Panc1 (cell line): ENCODE measurements at regions not wholly inside any gene's neighbourhood (a gene's known extent, or its start where the extent isn't known, plus 50 kb on each side); places are given as distances from the start of the nearest gene placed in this dataset.
"Not testable (repeated sequence)": the region's sequence is repeated elsewhere in the genome, so short reads cannot be mapped to it uniquely, and the experiment has no call there.

ENCODE experiments used
- ATAC-seq: fragments of 200-7000 bp; cut with Tn5 transposase; 2 replicates; pipeline ENCODE4 v1.9.1; 2020; ENCODE audit warnings: mild to moderate bottlenecking, moderate library complexity
- BruUV-seq: library from RNA; stranded (reverse); fragments of 400-500 nt; replicated peaks from 2 replicates; lab custom pipeline; 2021; lab: Mats Ljungman, UMichigan
- CTCF ChIA-PET: fragments of 300-600 bp; sonication (Branson Sonifier 250); formaldehyde crosslinking; loops from one replicate; lab custom pipeline; 2022; ENCODE audit warnings: antibody characterized with exemption; lab: Charles Lee
- POLR2A ChIA-PET: fragments of 300-600 bp; sonication (Branson Sonifier 250); formaldehyde crosslinking; loops from one replicate; lab custom pipeline; 2022; ENCODE audit warnings: antibody characterized with exemption; lab: Charles Lee
- DNase-seq: peaks from one replicate; pipeline ENCODE4 v3.0.0-alpha.2; 2010; ENCODE audit warnings: low read depth, low spot score
- H3K27ac ChIP-seq: 2 replicates; pipeline ENCODE4 v1.5.1; 2011; ENCODE audit warnings: mild to moderate bottlenecking, low read length, inconsistent platforms
- H3K27me3 ChIP-seq: fragments of 200-500 bp; sonication (Bioruptor generic); 2 replicates; pipeline ENCODE4 v1.6.0; 2014; ENCODE audit warnings: low read length, inconsistent platforms; ENCODE audit not compliant: control insufficient read depth, insufficient read depth
- H3K36me3 ChIP-seq: fragments of 200-500 bp; sonication (Bioruptor generic); 2 replicates; pipeline ENCODE4 v1.5.1; 2014; ENCODE audit warnings: inconsistent platforms, mild to moderate bottlenecking, low read length, moderate library complexity; ENCODE audit not compliant: control insufficient read depth, insufficient read depth
- H3K4me1 ChIP-seq: 2 replicates; pipeline ENCODE4 v1.5.1; 2011; ENCODE audit warnings: inconsistent platforms, mild to moderate bottlenecking, low read length, moderate library complexity; ENCODE audit not compliant: control insufficient read depth, insufficient read depth
- H3K4me3 ChIP-seq, 2 experiments: 2 replicates each; pipeline ENCODE4 v1.5.1; 2011 to 2012; ENCODE audit warnings: low read depth in 2 of 2, low read length in 2 of 2, mild to moderate bottlenecking in 2 of 2, inconsistent platforms in 1 of 2, moderate library complexity in 1 of 2
- H3K9me3 ChIP-seq: fragments of 200-500 bp; sonication (Bioruptor generic); 2 replicates; pipeline ENCODE4 v1.5.1; 2014; ENCODE audit warnings: low read depth, mild to moderate bottlenecking, inconsistent platforms, low read length, moderate library complexity; ENCODE audit not compliant: control insufficient read depth, insufficient read depth
- in situ Hi-C: cut with HindIII; loops from 2 replicates; pipeline ENCODE4 v1.10.0; 2016; ENCODE audit warnings: low sequenced_read_pairs, low pct_unique_long_range_greater_than_20kb
- intact Hi-C: fragments of 100-400 bp; cut with micrococcal nuclease; formaldehyde crosslinking; loops from one replicate; pipeline ENCODE4 v1.10.0; 2022; ENCODE audit not compliant: unreplicated experiment

DNA sequence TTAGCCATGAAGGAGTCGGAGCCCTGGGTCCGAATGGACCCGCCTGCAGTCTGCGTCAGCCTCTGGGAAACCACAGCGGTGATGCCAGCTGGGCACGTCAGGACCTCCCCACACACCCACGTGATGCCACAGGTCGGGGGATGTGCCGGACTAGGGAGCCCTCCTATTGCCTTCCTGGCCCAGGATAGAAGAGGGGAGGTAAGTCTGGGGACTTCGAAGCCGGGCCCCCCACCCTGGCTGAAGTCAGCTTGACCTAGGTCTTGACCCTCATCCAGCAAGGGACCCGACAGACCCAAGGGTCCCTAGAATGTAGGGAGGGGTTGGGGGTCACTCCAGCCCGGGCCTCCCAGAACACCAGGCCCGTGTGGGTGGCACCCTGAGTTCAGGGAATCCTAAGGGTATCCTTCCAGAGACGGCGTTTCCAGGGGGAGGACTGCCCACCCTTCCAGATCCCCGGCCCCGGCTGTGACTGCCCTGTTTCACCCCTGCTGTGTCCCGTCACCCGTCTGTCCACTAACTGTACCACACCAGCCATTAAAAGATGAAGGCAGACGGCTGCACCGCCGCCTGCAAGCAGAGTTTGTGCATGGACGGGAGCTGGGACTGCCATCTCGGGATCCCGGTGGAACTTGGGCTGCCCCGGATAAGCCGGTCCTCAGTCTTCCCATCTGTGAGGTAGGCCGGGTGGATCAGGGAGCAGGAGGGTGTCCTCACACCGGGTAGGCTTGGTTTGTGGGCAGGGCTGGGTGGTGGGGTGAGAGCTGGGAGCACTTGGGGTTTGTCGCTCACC is 435.3 kb upstream of the ZNF722 start:
- H3K27me3 ChIP-seq, H3K27ac ChIP-seq, H3K9me3 ChIP-seq, ATAC-seq, in situ Hi-C loops, DNase-seq, CTCF ChIA-PET, POLR2A ChIA-PET, intact Hi-C loops, H3K4me1 ChIP-seq, BruUV-seq, H3K36me3 ChIP-seq, H3K4me3 ChIP-seq: not testable (repeated sequence)

DNA sequence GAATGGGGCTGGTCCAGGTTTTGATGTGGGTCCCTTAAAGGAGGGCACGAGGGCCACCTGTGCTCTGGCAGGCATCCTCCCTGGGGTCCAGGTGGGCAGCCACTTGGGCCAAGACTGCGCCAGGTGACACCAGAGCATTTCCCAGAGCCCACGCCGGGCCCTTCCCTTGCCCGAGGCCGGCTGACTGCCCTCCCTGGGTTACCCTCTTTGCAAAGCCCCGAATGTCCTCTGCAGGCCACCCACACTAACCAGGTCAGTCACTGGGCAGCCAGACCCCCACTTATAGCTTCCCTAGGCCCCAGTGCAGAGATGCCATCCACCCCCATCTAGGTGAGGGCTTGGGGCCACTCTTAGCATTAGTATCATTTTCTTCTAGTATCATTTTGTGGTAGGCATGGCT is 433.8 kb upstream of the ZNF722 start:
- in situ Hi-C loops, intact Hi-C loops, H3K4me3 ChIP-seq, ATAC-seq, H3K27me3 ChIP-seq, CTCF ChIA-PET, BruUV-seq, H3K27ac ChIP-seq, H3K36me3 ChIP-seq, DNase-seq, POLR2A ChIA-PET, H3K9me3 ChIP-seq, H3K4me1 ChIP-seq: not testable (repeated sequence)

DNA sequence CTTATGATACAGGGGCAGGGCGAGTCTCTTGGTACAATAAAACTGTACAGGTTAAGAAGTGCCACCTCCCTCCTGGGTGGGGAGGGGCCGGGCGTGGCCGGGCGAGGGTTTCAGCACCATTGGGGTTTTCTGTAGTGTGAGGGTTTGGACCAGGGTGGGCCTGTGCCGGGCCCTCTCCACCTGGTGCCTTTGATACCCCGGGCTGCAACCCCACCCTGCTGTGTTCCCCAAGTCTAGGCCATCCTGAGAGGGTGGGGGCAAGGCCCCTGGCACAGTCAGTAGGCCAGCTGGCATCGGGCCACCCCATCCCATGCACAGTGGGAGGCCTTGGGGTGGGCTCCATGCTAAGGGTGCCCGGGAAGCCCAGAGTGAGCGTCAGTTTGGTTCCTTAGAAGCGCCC is 431.8 kb upstream of the ZNF722 start:
- BruUV-seq, CTCF ChIA-PET, H3K4me3 ChIP-seq, H3K36me3 ChIP-seq, H3K27ac ChIP-seq, H3K4me1 ChIP-seq, in situ Hi-C loops, DNase-seq, POLR2A ChIA-PET, ATAC-seq, intact Hi-C loops, H3K9me3 ChIP-seq, H3K27me3 ChIP-seq: not testable (repeated sequence)

DNA sequence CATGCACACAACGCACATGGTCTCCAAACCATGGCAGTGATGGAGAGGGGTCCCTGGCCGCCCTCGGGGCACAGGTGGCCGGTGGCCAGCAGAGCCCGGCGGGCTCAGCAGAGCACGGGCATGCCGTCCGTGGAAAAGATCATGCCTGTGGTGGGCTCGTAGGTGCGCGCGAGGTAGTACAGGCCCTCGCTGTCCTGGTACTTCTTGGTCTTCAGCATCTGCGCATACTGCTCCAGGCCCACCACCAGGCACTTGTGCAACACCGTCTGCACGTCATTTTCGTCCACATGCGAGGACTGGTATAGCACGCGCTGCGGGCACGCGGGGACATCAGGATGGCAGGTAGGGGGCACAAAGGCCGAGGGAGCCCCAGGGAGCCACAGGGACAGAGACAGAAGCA is 431.0 kb upstream of the ZNF722 start:
- intact Hi-C loops, H3K4me3 ChIP-seq, H3K27ac ChIP-seq, in situ Hi-C loops, CTCF ChIA-PET, DNase-seq, BruUV-seq, H3K4me1 ChIP-seq, H3K9me3 ChIP-seq, H3K27me3 ChIP-seq, H3K36me3 ChIP-seq, POLR2A ChIA-PET, ATAC-seq: not testable (repeated sequence)

DNA sequence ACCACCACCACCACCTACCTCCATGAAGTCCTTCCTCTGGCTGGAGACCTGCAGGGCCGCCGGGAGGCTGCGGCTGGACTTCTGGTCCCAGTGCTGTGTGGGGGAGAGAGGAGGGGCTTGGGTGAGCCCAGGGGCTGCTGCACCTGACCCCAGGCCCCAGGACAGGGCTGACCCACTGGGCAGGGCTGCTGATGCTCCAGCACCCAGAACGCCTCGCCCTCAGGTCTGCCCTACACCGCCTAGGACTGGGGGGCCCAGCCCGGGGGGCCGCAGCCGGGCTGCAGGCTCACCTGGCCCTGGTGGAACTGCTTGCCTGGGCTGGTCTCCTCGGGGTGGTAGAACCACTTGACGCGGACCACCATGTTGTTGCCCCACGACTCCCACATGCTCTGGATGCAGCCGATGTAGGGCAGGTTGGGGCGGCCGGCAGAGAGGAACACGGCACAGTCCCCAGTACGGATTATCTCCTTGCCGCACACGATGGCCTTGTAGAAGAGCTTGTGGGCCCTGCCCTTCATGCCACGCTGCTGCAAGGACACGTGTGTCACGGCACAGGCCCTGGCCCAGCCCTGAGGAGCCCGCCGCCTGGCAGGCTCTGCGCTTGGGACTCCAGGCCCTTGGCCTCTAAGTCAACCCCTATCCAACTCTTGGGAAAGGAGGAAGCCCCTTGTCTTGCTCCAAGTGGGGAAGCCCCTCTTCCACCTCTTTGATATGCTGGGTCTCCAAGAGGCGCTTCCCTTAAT is 429.9 kb upstream of the ZNF722 start:
- ATAC-seq, POLR2A ChIA-PET, H3K27ac ChIP-seq, H3K9me3 ChIP-seq, H3K36me3 ChIP-seq, intact Hi-C loops, BruUV-seq, H3K4me1 ChIP-seq, CTCF ChIA-PET, DNase-seq, in situ Hi-C loops, H3K4me3 ChIP-seq, H3K27me3 ChIP-seq: not testable (repeated sequence)

DNA sequence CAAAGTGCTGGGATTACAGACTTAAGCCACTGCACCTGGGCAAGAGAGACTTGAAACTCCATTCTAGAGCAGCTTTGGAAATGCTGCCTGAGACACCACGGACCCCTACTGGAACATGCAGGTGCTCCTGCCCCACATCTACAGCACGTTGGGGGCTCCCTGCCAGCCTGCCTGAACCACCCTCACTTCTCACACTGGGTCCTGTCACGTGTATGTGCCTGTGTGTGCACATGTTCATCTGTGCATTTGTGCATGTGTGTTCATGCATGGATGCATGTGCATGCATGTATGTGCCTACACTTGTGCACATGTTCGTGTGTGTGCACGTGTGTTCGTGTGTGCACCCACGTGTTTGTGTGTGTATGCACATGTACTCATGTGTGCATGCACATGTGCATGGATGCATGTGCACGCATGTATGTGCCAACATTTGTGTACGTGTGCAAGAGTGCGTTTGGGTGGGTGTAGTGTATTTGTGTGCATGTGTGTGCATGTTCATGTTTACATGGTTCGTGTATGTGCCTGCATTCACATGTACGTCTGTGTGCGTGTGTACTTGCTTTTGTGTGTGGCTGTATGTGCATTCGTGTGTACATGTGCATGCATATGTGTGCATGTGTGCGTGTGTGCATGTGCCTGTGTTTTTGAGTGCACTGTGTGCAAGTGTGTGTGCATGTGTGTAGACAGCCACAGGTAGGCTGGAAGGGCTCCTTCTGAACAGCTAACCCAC is 428.1 kb upstream of the ZNF722 start:
- H3K27me3 ChIP-seq, H3K27ac ChIP-seq, H3K4me1 ChIP-seq, H3K4me3 ChIP-seq, intact Hi-C loops, in situ Hi-C loops, POLR2A ChIA-PET, BruUV-seq, DNase-seq, H3K9me3 ChIP-seq, H3K36me3 ChIP-seq, CTCF ChIA-PET, ATAC-seq: not testable (repeated sequence)

DNA sequence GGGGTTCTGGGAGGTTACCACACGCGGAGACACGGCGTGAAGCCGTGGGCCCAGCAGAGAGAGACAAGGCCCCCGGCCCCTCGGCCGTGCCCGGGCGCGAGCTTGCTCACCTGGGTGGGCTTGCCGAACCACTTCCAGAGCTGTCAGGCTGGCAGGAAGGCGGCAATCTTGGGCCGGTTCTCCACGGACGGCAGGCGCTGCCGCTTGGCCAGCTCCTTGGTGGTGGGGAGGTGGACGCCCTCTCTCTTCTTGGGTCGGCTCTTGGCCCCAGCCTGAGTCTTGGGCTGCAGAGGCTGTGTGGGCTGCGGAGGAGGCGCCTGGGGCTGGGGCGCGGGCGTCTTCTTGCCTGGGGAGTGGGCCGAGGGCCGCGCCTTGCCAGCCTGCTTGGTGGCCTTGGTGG is 426.5 kb upstream of the ZNF722 start:
- BruUV-seq, DNase-seq, H3K9me3 ChIP-seq, POLR2A ChIA-PET, H3K4me1 ChIP-seq, intact Hi-C loops, H3K36me3 ChIP-seq, H3K27ac ChIP-seq, H3K4me3 ChIP-seq, in situ Hi-C loops, ATAC-seq, CTCF ChIA-PET, H3K27me3 ChIP-seq: not testable (repeated sequence)
